DMS153 treated with DMSO at 0.1 percent for 48 hours (cell line): ENCODE measurements at regions not wholly inside any gene's neighbourhood (a gene's known extent, or its start where the extent isn't known, plus 50 kb on each side); places are given as distances from the start of the nearest gene placed in this dataset.
"Not testable (repeated sequence)": the region's sequence is repeated elsewhere in the genome, so short reads cannot be mapped to it uniquely, and the experiment has no call there.

Experiments
- DNase-seq: peaks from one replicate; lab custom pipeline; 2025; ENCODE audit not compliant: unreplicated experiment; lab: John Stamatoyannopoulos, UW

- DNase-seq: no peak
These were observed 148.6 kb downstream of the RBMX2 start for GRCh38 chrX:130550351-130550750.

DNA sequence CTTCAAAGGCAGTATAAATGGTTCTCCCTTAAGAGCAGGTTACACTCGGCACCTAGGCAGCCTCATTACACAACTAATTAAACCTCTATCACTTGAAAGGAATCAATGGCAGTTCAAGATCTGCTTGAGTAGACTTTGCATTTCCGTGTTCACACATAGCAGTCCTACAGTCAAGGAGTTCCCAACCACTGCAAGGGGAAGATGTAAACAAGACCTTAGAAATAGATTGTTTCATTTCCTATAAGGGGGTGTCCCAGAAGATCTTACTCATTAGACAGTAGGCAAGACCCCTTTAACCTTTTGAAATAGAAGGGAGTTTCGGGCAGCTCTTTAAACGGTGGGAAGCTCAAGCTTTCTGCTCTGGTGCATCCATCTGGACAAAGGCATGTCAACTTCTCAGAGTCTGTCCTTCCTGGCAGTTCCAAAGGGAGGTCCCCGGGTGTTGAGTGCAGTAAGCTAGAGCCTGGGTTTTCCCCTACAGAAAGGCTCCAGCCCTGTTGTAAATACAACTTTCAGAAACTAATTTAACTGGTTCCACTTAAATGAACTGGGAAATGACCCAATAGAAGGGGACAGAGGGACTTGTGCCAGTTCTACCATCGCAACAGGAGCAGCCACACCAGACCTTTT is 150.8 kb downstream of the RBMX2 start:
- no peak for DNase-seq

DNA sequence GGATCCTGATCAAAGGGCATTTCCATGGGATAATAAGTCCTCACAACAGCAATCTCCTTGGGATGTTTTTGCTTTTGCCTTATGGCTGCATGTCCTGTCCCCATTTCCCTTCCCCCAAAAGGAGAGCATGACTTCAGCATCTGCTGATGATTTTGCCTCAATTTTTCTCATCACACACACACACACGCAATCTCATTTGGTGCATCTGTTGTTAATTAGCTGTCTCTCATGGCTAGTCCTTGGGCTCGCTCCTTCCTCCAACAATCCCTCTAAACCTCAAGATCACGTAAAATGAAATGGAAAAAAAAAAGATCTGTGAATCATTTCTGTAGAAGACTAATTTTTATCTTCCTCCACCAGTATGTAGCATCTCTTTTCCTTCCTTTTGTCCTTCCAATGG is 153.6 kb downstream of the RBMX2 start:
- DNase-seq: no peak

- no peak for DNase-seq
These were observed 154.0 kb downstream of the RBMX2 start for GRCh38 chrX:130555757-130556156.

DNA sequence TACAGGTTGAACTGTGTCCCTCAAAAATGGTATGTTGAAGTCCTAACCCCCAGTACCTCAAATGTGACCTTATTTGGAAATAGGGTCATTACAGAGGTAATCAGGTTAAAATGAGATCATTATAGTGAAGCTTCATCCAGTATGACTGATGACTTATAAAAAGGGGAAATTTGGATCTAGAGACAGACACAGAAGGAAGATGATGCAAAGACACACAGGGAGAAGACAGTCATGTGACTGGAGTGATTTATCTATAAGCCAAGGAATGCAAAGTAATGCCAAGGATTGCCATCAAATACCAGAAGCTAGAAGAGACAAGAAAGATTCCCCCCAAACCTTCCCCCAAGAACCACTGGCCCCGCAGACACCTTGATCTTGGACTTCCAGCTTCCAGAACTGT is 155.2 kb downstream of the RBMX2 start:
- no peak for DNase-seq

- DNase-seq: no peak
These were observed 158.8 kb downstream of the RBMX2 start for GRCh38 chrX:130560544-130560943.

GRCh38 chrX:130561930-130562329 is 160.1 kb downstream of the RBMX2 start:
- DNase-seq: no peak

- DNase-seq: no peak
These were observed 161.7 kb downstream of the RBMX2 start for GRCh38 chrX:130563476-130563875.

DNA sequence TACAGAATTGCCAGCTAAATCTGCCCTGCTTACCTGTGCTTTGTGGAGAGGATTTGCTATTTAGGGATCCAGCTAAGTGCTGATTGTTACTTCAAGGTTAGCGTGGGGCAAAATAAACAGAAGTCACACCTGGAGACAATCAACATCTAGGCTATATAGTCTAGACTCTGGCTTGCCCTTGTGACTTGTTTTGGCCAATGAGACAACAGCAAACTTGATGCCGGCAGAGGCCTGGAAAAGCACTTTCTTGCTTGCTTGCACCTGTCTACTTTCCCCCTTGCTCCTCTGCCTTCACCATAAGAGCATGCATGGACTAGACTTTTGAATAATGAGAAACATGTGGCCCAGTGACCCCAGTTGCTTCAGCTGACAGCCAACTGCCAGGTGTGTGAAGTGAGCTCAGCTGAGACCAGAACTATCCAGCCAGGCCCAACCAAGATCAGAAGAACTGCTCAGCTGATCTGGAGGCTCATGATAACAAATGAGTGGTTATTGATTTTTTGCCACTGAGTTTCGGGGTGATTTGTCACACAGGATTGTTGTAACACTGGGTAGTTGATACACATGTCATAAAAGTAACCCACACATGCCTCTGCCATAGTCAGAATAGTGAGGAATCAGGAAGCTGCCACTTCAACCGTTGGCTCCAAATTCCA is 164.4 kb downstream of the RBMX2 start:
- DNase-seq: no peak

DNA sequence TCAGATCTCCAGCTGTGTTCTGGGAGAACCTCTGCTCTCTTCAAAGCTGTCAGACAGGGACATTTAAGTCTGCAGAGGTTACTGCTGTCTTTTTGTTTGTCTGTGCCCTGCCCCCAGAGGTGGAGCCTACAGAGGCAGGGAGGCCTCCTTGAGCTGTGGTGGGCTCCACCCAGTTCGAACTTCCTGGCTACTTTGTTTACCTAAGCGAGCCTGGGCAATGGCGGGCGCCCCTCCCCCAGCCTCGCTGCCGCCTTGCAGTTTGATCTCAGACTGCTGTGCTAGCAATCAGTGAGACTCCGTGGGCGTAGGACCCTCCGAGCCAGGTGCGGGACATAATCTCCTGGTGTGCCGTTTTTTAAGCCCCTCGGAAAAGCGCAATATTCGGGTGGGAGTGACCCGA is 171.2 kb downstream of the RBMX2 start:
- not testable (repeated sequence) for DNase-seq
